NOMO-1 treated with DMSO at 0.1 percent for 48 hours (cell line): ENCODE measurements at regions not wholly inside any gene's neighbourhood (a gene's known extent, or its start where the extent isn't known, plus 50 kb on each side); places are given as distances from the start of the nearest gene placed in this dataset.
A peak's percentile ranks its signal among the peaks of the same experiment; 100 is the strongest.
"Not testable (repeated sequence)": the region's sequence is repeated elsewhere in the genome, so short reads cannot be mapped to it uniquely, and the experiment has no call there.

Experiments
- DNase-seq: peaks from one replicate; lab custom pipeline; 2025; ENCODE audit not compliant: unreplicated experiment; lab: John Stamatoyannopoulos, UW

DNA sequence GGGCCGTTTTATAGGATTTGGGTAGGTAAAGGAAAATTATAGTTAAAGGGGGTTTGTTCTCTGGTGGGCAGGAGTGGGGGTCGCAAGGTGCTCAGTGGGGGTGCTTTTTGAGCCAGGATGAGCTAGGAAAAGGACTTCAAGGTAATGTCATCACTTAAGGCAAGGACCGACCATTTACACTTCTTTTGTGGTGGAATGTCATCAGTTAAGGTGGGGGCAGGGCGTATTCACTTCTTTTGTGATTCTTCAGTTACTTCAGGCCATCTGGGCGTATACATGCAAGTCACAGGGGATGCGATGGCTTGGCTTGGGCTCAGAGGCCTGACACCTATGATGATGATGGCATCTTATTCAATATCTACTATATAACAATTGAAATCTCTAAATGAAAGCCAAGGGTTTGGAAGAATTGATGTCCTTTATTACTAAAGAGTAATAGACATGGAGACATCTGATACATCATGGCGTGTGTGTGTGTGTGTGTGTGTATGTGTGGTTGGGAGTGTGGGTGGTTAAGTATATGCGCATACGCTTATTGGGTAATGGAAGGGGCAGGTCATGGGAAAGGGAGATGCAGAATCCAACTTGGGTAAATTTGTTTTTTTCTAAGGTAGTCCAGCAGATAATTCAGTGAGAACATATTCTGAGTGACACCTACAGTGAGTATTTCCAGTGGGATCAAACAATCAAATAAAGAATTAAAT, 236.9 kb upstream of the DUSP10 start:
- DNase-seq, result not testable (repeated sequence)

DNA sequence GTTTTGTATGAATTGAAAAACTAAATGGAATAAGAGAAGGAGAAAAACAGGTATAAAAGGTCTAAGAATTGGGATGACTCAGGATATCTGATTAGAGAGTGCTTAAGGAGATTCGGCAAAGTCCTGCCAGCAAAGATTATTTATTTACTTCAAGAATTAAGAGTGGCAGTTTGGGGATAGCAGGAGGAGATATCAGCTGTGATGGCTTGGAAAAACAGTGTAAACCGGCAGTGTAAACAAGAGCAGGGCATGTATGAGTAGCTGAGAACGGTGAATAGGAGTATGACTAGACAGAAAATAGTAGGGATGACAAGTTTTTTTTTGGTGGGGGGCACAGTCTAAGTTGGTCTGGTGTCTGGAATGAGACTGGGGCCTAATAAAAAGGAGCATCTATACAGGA, 231.9 kb upstream of the DUSP10 start:
- not testable (repeated sequence) for DNase-seq

DNA sequence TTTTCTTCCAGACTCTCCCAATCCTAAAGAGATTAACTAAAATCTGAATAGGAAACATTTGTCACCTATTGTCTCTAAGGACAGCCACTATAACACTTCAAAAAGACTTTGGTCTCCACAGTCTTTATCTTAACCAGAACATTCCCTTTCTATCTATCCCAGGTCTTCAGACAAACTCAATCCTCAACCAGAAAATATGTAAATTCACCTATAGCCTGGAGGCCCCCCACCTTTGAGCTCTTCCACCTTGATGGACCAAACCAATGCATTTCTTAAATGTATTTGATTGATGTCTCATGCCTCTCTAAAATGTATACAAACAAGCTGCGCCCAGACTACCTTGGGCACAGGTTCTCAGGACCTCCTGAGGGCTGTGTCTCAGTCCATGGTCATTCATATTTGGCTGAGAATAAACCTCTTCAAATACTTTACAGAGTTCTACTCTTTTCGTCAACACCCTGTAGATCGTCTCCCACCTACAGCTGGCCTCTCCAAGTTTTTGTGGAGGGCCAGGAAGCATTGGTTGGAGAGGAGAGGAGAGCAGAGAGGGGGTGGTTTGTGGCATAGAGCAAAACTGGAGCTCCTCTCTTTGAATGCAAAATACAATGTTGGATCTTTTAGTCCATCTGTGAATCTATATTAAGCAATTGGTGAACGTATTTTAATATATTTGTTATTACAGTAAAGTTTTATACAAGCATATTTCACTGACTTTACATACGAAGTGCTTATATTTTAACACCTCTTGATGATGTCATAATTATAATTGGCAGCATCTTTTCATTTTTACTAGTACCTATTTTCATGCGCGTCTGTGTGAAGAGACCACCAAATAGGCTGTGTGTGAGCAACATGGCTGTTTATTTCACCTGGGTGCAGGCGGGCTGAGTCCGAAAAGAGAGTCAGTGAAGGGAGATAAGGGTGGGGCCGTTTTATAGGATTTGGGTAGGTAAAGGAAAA, 230.7 kb upstream of the DUSP10 start:
- DNase-seq, result no peak

DNA sequence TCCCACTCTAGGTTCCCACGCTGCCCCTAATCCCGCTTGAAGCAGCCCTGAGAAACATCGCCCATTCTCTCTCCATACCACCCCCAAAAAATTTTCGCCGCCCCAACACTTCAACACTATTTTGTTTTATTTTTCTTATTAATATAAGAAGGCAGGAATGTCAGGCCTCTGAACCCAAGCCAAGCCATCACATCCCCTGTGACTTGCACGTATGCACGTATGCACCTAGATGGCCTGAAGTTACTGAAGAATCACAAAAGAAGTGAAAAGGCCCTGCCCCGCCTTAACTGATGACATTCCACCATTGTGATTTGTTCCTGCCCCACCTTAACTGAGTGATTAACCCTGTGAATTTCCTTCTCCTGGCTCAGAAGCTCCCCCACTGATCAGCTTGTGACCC, 229.1 kb upstream of the DUSP10 start:
- DNase-seq, result not testable (repeated sequence)

DNA sequence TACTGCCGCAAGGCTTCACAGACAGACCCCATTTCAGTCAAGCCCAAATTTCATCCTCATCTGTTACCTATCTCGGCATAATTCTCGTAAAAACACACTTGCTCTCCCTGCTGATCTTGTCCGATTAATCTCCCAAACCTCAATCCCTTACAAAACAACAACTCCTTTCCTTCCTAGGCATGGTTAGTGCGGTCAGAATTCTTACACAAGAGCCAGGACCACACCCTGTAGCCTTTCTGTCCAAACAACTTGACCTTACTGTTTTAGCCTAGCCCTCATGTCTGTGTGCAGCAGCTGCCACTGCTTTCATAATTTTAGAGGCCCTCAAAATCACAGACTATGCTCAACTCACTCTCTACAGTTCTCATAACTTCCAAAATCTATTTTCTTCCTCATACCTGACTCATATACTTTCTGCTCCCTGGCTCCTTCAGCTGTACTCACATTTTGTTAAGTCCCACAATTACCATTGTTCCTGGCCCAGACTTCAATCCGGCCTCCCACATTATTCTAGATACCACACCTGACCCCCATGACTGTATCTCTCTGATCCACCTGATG, 227.5 kb upstream of the DUSP10 start:
- DNase-seq, result peak; percentile 10

DNA sequence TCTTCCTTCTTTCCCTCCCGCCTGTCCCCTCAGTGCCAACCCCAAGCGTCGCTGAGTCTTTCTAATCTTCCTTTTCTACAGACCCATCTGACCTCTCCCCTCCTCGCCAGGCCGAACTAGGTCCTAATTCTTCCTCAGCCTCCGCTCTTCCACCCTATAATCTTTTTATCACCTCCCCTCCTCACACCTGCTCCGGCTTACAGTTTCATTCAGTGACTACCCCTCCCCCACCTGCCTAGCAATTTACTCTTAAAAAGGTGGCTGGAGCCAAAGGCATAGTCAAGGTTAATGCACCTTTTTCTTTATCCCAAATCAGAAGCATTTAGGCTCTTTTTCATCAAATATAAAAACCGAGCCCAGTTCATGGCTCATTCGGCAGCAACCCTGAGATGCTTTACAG, 225.6 kb upstream of the DUSP10 start:
- not testable (repeated sequence) for DNase-seq

DNA sequence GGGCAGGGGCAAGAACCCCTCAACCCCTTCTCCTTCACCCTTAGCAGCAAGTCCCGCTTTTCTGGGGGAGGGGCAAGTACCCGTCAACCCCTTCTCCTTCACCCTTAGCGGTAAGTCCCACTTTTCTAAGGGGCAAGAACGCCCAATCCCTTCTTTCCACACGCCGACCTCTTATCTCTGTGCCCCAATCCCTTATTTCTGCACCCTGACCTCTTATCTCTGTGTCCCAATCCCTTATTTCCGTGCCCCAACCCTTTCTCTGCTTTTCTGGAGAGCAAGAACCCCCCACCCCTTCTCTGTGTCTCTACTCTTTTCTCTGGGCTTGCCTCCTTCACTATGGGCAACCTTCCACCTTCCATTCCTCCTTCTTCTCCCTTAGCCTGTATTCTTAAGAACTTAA, 225.0 kb upstream of the DUSP10 start:
- DNase-seq, result not testable (repeated sequence)

DNA sequence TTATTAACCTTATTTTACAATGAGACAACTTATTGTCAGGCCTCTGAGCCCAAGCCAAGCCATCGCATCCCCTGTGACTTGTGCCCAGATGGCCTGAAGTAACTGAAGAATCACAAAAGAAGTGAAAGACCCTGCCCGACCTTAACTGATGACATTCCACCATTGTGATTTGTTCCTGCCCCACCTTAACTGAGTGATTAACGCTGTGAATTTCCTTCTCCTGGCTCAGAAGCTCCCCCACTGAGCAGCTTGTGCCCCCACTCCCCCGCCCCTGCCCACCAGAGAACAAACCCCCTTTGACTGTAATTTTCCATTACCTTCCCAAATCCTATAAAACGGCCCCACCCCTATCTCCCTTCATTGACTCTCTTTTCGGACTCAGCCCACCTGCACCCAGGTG, 224.0 kb upstream of the DUSP10 start:
- DNase-seq, result not testable (repeated sequence)

DNA sequence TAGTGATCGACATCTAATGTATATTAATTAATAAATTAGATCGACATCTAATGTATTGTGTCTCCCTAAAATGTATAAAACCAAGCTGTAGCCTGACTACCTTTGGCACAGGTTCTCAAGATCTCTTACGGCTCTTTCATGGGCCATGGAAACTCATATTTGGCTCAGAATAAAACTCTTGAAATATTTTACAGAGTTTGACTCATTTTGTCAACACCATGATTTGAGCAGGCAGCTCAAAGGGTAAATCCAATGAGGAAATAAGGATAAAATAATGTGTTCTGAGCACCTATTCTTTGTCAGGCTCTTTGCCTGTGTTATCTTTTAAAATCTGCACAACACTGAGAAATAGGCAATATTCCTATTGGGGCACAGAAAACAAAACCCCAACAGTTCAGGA, 223.4 kb upstream of the DUSP10 start:
- DNase-seq, result no peak

DNA sequence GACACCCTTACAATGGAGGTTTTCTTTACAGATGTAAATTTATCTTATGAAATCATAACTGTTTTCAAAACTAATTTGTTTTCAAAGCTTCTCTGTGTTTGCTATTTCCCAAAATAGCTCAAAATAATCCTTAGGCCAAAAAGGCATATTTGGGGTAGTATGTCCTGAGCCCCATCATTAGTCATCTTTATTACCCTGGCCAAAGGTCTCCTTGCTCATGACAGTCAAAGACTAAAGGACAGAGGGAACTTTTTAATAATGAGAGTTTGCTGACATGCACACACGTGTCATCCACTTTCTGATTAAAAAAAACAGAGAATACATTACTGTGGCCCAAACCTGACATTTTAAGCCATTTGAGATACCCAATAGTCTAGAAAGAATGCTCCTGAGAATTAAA, 221.9 kb upstream of the DUSP10 start:
- no peak for DNase-seq

DNA sequence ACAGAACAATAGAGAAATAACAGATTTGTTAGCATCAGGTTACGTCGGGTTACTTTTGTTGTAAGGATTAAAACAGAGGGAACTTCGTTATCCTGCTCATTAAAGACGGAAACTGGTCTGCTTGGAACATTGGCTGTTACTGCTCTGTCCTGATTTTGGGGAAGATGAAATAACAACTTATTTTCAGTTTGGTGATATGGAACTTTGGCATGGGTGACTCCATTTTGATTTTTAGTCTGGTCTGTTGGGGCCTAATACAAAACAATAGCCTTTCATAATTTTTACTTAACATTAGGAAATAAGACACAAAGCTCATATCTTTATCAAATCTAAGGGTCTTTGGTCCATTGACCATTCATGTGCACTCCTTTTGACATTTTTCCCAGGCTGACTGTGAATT, 220.5 kb upstream of the DUSP10 start:
- DNase-seq, result no peak

DNA sequence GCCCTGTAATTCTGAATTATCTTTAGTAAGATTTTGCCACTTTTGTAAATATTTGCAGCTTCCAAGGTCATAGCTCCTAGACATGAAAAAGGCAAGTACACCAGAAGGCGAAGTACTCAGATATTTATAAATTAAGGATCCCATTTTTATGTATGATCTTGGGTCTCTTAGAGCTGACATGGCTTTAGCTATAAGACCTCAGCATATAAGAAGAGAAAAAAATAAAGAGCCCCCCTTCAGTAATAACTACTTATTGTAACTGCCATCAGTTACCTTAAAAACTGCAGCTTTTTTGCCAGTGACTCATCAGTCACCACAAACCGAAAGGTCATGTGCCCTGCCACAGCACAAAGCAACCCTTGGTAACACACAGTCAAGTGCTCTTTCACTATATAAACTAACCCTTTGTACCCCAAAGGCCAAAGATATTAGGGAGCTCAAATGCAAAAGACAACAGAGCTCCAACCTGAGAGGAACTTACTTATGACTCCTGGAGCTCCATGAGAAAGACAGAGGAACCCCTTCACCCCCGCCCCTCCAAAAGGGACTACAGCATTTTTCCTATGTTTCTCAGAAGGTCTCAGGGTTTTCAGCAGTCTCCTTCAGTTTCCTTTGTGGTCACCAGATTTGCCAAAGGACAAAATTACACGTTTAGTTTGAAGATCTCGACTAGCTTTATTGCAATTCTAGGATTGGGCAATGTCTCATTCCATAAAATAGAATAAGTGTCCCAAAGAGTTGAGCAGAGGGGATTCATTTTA, 219.8 kb upstream of the DUSP10 start:
- peak; percentile 85 for DNase-seq

DNA sequence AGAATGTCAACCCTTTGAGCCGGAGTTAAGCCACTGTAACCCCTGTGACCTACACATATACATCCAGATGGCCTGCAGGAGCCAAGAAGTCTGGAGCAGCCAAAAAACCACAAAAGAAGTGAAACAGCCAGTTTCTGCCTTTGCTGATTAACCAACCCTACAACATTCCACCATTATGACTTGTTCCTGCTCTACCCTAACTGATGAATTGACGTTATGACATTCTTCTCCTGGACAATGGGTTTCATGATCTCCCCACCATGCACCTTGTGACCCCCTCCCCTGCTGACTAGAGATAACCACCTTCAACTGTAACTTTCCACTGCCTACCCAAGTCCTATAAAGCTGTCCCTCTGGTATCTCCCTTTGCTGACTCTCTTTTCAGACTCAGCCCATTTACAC, 216.3 kb upstream of the DUSP10 start:
- DNase-seq, result peak; percentile 16

DNA sequence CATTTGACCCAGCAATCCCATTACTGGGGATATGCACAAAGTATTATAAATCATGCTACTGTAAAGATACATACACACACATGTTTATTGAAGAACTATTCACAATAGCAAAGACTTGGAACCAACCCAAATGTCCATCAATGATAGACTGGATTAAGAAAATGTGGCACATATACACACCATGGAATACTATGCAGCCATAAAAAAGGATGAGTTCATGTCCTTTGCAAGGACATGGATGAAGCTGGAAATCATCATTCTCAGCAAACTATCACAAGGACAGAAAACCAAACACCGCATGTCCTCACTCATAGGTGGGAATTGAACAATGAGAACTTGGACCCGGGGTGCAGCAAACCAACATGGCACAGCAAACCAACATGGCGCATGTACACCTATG, 215.5 kb upstream of the DUSP10 start:
- not testable (repeated sequence) for DNase-seq

DNA sequence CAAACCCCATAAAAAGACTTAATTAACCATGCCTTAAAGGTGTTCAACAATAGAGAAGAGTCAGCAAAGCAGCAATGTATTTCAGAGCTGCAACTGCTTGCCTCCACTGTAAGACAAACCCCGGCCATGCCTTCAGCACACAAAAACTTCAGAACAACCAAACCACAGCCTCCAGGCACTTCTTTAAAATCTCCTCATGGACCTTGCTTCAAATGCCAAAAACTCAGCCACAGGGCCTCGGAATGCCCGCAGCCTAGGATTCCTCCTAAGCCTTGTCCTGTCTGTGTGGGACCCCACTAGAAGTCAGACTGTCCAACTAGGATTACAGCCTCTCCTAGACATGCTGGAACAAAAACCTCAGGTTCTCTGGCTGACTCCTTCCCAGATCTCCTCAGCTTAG, 208.1 kb upstream of the DUSP10 start:
- no peak for DNase-seq

DNA sequence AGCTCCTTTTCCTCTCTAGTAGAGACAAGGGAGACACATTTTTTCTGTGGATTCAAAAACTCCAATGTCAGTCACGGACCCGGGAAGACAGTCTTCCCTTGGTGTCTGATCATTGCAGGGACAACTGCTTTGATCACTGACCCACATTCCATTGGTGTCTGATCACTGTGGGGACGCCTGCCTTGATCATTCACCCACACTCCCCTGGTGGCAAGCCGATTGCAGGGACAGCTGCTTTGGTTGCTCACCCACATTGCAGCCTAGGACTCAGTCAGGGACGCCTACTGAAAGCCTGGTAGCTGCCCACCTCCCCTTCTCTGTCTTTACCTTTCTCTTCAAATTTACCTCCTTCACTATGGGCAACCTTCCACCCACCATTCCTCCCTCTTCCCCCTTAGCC, 206.6 kb upstream of the DUSP10 start:
- no peak for DNase-seq

DNA sequence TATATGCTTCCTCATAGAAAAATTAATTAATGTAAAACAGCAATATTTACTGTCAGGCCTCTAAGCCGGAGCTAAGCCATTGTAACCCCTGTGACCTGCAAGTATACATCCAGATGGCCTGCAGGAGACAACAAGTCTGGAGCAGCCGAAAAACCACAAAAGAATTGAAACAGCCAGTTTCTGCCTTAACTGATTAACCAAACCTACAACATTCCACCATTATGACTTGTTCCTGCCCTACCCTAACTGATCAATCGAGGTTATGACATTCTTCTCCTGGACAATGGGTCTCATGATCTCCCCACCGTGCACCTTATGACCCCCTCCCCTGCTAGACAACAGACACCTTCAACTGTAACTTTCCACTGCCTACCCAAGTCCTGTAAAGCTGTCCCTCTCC, 205.8 kb upstream of the DUSP10 start:
- DNase-seq, result no peak

DNA sequence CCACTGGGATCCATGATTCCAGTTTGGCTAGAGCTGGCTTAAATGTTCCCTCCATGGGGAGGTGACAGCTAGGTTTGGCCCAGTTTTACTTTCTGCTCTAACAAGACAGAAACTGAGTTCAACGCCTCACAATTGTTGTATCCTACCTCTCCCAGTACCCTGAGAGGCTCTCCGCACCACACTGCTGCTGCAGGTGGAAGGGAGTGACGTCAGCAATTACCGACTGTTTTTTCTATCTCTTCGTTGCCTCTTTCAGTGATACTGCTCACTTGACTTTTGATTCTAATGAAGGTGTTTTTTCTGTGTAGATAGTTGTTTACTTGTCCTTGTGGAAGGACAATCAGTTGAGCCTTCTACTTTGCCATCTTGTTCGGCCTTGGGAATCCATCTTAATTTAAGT, 204.9 kb upstream of the DUSP10 start:
- no peak for DNase-seq

DNA sequence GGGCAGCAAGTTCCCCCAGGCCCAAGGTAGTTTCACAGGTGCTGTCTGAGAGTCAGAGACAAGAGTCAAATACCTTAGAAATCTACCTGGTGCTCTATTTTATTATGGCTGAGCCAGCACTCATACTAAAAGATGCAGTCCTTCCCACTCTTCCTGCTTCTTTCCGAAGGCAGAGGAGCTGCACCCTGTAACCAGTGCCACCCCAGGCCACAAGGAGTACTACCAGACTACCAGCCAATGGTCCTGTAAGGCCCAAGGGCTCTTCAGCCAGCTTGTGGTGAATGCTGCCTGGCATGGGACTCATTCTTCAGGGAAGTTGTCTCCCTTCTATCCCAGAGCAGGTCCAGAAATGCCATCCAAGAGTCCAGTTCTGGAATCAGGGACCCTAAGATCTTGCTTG, 203.8 kb upstream of the DUSP10 start:
- no peak for DNase-seq

DNA sequence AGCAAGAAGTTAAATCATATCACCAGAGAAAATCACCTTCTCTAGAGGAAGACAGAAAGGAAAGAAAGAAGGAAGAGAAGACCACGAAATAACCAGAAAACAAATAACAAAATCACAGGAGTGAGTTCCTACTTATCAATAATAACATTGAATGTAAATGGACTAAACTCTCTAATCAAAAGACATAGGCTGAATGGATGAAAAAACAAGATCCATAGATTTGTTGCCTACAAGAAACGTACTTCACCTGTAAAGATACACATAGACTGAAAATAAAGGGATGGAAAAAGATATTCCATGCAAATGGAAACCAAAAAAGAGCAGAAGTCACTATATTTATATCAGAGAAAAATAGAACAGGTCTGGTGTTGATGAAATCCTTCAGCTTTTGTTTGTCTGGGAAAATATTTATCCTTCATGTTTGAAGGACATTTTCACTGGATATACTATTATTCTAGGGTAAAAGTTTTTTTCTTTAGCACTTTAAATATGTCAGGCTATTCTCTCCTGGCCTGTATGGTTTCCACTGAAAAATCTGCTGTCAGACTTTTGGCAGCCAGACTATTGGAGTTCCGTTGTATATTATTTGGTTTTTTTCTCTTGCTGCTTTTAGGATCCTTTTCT, 202.5 kb upstream of the DUSP10 start:
- no peak for DNase-seq

DNA sequence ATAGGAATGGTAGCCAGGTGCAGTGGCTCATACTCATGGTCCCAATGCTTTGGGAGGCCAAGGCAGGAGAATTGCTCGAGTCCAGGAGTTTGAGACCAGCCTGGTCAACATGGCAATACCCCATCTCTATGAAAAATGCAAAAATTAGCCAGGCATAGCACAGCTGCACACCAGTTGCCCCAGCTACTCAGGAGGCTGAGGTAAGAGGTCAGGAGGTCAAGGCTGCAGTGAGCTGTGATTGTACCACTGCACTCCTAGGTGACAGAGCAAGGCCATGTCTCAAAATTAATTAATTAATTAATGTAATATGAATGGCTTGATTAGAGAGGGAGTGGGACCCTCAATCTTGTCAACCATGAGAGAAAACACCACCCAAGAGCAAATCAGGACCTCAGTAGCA, 198.7 kb upstream of the DUSP10 start:
- DNase-seq, result no peak
